ENCODE measurements at regions not wholly inside any gene's neighbourhood (a gene's known extent, or its start where the extent isn't known, plus 50 kb on each side); places are given as distances from the start of the nearest gene placed in this dataset.

DNA sequence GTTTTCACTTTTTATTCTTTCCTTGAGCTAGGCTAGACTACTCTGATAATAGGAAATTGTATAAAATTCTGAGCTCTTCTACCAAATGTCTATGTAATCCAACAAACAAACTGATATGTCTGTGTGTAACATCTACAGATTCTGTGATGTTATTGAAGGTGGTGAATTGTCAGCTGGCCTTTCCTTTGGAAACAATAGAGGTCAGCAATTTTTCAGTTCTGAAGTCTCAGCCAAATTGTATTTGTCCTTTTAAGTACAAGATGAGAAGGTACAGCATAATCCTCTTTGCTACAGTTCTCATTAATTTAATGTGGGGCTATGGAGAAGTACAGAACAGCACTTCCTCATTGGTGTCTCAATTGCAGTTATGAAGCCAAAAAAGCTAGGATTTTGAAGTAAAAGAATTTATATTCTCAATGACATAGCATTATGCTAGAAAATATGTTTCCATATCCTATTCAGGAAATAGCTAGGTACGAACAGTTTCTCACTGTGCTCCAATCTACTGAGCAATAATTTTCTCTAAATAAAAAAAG lies 198.0 kb downstream of the HINT1 start:
- no peak for DNase-seq (ENCODE audit: low read depth)
- H3K4me3 ChIP-seq (ENCODE audit: low read depth, low read length), result no peak overlapping the region
- TF ChIP-seq, protein P1, sequence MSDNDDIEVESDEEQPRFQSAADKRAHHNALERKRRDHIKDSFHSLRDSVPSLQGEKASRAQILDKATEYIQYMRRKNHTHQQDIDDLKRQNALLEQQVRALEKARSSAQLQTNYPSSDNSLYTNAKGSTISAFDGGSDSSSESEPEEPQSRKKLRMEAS (IDR thresholded peaks at IDR 0.05; ENCODE audit: low read depth, low read length), result no peak
- TF ChIP-seq, protein P2, sequence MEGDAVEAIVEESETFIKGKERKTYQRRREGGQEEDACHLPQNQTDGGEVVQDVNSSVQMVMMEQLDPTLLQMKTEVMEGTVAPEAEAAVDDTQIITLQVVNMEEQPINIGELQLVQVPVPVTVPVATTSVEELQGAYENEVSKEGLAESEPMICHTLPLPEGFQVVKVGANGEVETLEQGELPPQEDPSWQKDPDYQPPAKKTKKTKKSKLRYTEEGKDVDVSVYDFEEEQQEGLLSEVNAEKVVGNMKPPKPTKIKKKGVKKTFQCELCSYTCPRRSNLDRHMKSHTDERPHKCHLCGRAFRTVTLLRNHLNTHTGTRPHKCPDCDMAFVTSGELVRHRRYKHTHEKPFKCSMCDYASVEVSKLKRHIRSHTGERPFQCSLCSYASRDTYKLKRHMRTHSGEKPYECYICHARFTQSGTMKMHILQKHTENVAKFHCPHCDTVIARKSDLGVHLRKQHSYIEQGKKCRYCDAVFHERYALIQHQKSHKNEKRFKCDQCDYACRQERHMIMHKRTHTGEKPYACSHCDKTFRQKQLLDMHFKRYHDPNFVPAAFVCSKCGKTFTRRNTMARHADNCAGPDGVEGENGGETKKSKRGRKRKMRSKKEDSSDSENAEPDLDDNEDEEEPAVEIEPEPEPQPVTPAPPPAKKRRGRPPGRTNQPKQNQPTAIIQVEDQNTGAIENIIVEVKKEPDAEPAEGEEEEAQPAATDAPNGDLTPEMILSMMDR (IDR thresholded peaks at IDR 0.05; ENCODE audit: low read depth, low read length), result no peak
- TF ChIP-seq POLR2A (IDR thresholded peaks at IDR 0.05; ENCODE audit: extremely low read depth, insufficient read length) (no peak), MYC (IDR thresholded peaks at IDR 0.05; ENCODE audit: low read depth, low read length) (no peak)

DNA sequence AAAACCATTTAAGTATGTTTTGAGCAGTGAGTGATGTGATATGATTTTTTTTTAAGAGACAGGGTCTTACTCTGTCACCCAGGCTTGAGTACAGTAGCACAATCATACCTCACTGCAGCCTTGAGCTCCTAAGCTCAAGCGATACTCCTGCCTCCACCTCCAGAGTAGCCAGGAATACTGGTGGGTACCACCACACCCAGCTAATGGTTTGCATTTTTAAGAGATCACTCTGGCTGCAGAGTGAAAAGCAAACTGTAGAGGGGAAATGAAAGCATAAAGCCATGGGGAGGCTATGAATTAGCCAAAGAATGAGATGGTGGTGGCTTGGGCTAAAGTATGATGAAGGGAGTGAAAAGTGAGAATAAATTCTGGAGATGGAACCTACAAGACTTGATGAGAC lies 199.1 kb downstream of the HINT1 start:
- TF ChIP-seq POLR2A (IDR thresholded peaks at IDR 0.05; ENCODE audit: extremely low read depth, insufficient read length), result no peak
- no peak for TF ChIP-seq MYC (IDR thresholded peaks at IDR 0.05; ENCODE audit: low read depth, low read length)
- TF ChIP-seq, protein P1 (IDR thresholded peaks at IDR 0.05; ENCODE audit: low read depth, low read length), result no peak
- TF ChIP-seq, protein P2 (IDR thresholded peaks at IDR 0.05; ENCODE audit: low read depth, low read length), result no peak
- no peak overlapping the region for H3K4me3 ChIP-seq (ENCODE audit: low read depth, low read length)
- no peak for DNase-seq (ENCODE audit: low read depth)

DNA sequence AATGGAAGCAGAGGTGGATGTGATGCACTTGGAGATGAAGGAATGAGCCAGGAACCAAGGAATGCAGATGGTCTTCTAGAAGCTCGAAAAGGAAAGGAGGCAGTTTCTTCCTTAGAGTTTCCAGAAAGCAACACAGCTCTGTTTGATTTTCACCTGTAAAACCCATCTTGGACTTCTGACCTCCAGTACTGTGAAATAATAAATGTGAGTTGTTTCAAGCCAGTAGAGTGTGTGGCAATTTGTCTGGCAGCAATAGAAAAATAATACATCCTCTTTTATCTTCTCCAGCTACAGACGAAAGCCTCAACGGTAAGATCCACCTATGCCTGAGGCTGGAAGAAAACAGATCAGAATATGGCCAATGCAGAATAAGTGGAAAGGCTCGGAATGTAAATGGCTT lies 199.7 kb downstream of the HINT1 start:
- TF ChIP-seq POLR2A (IDR thresholded peaks at IDR 0.05; ENCODE audit: extremely low read depth, insufficient read length), result no peak
- TF ChIP-seq, protein P1 (IDR thresholded peaks at IDR 0.05; ENCODE audit: low read depth, low read length), result no peak
- TF ChIP-seq, protein P2 (IDR thresholded peaks at IDR 0.05; ENCODE audit: low read depth, low read length), result no peak
- TF ChIP-seq MYC (IDR thresholded peaks at IDR 0.05; ENCODE audit: low read depth, low read length), result no peak
- no peak for DNase-seq (ENCODE audit: low read depth)
- no peak overlapping the region for H3K4me3 ChIP-seq (ENCODE audit: low read depth, low read length)

DNA sequence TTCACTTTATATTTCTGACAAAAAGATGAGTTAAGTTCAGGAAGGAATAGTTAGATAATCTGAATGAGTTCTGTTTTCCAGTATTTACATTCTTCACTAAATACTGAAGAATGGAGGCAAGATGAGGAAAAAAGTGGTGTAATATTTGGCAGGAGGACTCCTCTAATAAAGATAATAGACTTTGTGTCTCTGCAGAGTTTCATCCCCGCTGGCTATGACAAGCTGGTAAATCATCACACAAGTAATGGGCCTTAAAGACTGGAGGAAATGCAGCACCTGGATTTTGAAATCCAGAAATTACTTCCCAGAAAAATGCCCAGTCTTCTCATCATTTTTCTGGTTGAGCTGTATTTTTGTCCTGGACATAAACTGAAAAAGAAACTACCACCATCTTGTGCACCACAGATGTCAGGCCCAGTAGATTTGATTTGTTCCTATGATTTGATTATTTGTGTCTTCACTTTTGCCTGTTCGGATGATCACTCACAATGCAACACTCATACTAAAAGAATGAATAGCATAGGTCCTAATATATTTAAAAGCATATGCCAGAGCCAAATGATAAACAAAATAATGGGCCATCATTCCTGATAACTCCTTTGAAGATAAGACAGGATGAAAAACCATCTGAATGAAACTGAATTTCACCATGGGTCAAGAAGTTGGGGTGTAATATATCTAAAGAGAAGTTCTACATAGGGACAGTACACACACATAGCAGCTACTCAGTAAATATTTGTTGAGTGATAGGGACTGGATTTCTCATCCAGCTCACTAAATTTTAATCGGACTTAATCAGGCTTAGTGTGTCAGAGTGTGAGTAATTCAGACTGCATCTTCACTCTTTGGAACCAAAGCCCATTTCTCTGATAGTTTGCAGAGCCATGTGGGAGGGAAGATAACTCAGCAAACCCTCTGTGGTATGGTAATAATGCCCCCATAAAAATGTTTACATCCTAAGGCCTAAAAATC lies 200.5 kb downstream of the HINT1 start:
- TF ChIP-seq, protein P1 (IDR thresholded peaks at IDR 0.05; ENCODE audit: low read depth, low read length), result no peak
- TF ChIP-seq POLR2A (IDR thresholded peaks at IDR 0.05; ENCODE audit: extremely low read depth, insufficient read length), result no peak
- TF ChIP-seq, protein P2 (IDR thresholded peaks at IDR 0.05; ENCODE audit: low read depth, low read length), result no peak
- TF ChIP-seq MYC (IDR thresholded peaks at IDR 0.05; ENCODE audit: low read depth, low read length), result no peak
- H3K4me3 ChIP-seq (ENCODE audit: low read depth, low read length), result no peak overlapping the region
- DNase-seq (ENCODE audit: low read depth), result no peak

DNA sequence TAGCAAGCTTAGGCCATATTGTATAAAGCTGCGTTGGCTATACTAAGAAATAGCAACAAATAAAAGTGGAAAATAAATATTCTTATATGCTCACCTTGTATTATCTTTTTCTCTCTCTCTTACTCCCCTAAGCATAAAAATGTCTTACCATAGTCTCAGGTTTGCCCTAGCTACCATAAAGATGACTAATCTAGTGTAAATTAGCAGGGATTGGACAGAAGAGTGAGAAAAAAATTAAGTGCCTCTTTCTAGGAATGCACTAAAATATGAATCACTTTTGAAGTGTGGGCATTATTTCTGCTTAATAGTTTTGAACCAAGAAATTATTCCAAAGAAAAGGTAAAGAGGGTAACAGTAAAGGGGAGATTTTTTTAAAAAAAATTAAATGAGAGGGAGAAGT lies 201.3 kb downstream of the HINT1 start:
- DNase-seq (ENCODE audit: low read depth), result no peak
- TF ChIP-seq POLR2A (IDR thresholded peaks at IDR 0.05; ENCODE audit: extremely low read depth, insufficient read length) (no peak), MYC (IDR thresholded peaks at IDR 0.05; ENCODE audit: low read depth, low read length) (no peak)
- TF ChIP-seq, protein P2 (IDR thresholded peaks at IDR 0.05; ENCODE audit: low read depth, low read length), result no peak
- TF ChIP-seq, protein P1 (IDR thresholded peaks at IDR 0.05; ENCODE audit: low read depth, low read length), result no peak
- H3K4me3 ChIP-seq (ENCODE audit: low read depth, low read length), result no peak overlapping the region
